NCI-H1930 (cell line): ENCODE measurements at regions not wholly inside any gene's neighbourhood (a gene's known extent, or its start where the extent isn't known, plus 50 kb on each side); places are given as distances from the start of the nearest gene placed in this dataset.

Source experiments
- DNase-seq, 2 experiments: peaks; one replicate each; lab custom pipeline; 2025; lab: John Stamatoyannopoulos, UW

DNA sequence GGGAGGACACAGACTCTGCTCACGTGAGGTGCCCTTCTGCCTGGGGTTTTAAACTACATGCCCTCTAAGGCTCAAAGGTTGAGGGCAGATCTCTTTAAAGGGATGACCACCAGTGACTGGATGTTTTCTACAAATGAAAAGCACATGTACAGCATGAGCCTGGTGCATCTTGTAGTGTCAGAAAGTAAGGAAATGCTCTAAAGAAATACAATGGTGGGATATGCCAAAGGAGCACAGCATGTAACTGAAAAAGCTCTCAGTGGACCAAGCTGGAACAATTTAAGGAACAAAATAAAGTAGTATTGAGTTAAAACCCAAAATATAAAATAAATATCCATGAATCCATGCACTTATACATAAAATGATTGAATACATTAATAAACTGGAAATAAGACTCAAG is 78.3 kb upstream of the SEMA6D start:
- no peak for DNase-seq

DNA sequence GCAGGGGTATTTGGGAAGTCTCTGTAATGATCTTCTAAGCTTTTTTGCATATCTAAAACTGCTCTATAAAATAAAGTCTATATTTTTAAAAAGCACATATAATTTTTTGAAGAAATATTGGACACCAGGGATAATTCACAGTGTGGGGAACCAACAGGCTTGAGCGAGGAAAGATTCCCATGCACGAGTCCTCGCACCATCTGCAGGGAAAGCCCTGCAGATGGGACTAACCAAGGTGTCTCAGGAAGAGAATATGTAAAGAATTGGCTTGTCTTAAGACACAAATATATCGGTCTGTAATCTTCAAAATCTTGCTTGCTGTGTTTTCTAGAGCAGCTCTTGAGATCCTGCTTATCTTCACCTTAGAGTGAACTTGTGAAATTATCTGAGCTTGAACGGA is 77.2 kb upstream of the SEMA6D start:
- no peak for DNase-seq

DNA sequence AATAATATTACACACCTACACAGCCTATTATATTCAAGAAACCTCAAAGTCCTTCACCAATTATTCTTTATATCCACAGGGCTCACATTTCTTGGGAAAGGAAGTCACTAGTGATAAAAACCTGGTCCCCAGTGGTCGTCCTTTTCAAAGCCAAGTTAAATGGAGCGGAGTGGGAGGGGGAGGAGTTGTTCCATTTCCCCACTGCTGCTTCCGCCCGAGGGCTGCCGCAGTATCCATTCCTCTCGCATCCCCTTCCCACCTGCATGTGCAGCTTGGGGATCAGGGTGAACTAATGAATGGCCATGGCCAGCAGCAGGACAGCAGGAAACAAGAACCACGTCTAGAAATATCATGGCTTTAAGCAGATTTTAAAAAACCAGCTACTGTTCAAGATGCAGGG is 76.4 kb upstream of the SEMA6D start:
- DNase-seq, result no peak

DNA sequence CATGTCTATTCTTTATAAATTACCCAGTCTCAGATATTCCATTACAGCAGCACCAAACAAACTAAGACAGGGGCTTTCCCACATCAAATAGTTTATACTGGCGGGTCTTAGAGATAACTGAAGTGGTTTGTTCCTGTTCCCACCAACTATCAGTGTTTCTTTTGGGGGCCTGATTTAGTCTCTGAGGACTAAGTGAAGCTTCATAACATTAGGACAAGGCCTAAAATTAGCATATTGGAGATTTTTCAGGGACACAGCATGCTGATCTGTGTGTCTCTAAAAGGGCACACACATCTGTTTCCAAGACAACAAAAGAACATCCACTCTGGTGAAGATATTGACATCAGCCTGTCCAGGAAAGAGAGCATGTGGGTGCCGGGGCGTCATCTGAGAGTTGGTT is 72.6 kb upstream of the SEMA6D start:
- DNase-seq, result no peak

DNA sequence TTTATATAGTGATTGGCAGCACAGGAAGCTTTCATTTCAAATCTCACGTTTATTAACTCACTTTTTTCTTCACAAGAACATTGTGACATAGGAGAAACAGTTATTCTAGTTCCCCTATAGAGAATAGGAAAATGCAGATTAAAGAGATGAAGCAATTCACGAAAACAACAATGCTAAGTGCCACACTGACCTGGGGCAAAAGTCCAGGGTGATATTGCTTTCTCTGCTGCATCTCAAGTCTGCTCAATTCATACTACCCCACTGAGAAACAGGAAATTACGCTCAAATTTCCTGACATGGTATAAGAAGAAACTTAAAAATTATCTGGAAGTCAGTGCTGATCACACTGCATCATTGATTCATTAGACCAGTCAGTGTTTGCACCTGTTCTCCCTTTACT is 66.7 kb upstream of the SEMA6D start:
- DNase-seq, result no peak

DNA sequence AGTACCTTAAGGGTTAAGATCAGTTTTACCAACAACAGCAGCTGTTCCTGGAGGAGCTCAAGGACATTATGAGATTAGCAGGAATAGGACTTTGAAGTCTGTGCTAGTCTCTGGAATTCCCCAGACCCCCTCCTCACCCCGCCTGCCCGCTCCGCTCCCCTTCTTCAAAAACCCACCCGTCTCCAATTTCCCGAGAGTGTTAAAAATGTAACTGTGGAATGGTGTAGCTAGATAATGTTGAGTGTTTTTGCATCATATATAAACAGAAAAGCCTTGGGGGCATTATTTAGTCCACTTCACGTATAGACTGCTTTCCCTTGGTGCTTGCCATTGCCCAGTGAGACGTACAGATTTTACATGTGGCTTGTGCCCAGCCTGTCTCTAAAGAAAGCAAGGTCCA is 65.0 kb upstream of the SEMA6D start:
- DNase-seq, result no peak

DNA sequence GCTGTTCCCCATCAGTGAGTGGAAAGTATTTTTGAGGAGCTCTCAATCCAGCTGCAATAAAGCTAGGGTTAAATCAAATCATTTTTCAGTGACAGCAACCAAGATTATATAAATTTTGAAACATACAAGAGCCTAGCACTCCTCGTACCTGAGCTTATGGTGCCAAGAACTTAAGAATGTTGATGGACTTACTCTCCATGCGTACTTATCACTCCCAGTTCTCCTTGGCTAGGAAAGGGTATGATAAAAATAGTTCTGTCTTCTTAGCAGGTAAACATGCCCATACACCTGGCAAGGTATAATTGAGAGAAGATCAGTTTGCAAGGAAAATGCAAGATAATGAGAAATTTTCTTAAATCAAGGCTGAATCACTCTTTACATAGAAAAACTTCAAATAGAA is 64.5 kb upstream of the SEMA6D start:
- no peak for DNase-seq

DNA sequence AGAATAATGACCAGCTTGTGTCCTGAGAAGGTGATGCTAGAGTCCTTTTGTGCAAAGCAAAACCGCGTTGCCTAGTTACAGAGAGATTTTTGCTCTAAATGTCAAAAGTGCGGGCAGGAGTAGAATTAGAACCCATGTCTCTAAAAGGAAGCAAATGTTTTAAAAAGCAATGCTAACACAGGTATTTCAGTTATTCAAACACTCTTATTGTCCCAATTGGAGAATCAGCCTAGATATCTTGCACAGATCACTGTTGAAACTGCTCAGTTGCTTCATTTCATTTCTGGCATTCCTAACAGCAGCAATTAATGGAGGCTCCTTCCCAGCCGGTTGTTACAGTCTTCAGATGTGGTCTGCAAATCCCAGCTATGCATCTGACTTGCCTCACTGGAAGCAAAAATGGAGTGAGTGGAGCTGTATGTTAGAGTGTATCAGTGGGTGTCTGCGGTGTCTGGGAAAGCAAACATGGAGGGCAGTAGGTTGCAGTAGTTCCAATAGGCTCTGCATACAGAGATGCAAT is 55.6 kb upstream of the SEMA6D start:
- DNase-seq, result no peak

DNA sequence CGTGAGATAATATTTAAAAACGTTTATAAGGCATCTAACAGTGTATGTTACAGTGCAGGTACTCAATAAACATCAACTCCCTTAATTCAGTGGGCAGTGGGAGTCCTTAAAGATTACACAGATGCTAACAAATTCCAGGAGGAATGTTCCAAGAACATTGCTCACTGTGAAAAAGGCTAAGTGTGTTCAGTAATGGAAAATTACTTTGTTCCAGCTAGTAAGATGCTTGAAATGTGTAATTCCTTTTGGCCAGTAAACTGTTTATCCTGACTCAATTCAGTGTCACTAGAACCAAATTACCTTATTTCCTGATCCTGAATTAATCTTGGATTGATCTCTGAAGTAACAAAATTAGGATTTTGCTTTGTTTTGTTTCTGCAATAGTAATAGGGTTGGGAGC is 54.2 kb upstream of the SEMA6D start:
- no peak for DNase-seq
